ENCODE measurements at regions not wholly inside any gene's neighbourhood (a gene's known extent, or its start where the extent isn't known, plus 50 kb on each side); places are given as distances from the start of the nearest gene placed in this dataset.

GRCh38 chr6:21748343-21749056, 154.9 kb downstream of the SOX4 start:
- Histone ChIP-seq H3K79me1 (ENCODE audit: low read depth in 1 of 2, low read length in 2 of 2) (peaks cover 0 to 25% of the 10 kb centered on the region in 2 experiments; a peak in 3 of 4 replicates), H3K23ac (ENCODE audit: low read depth, low read length) (no peak overlapping the region), H3K14ac (replicated peaks; ENCODE audit: low read depth, low read length) (peak overlapping the region; percentile 37; the same call in 1 of the 2 replicates), H4K20me1 (ENCODE audit: insufficient read depth, low read length) (no peaks in the 10 kb centered on the region), H3K27ac (ENCODE audit: insufficient read depth, low read length) (no peak overlapping the region), H2AK9ac (replicated peaks; ENCODE audit: low read depth, low read length, poor library complexity) (no peak overlapping the region), H3K18ac (ENCODE audit: low read depth, low read length) (peak overlapping the region; percentile 17; the same call in 1 of the 2 replicates), H3K9me3 (ENCODE audit: control insufficient read depth, insufficient read depth, low read length) (no peaks in the 10 kb centered on the region), H2BK20ac (ENCODE audit: low read depth, low read length) (peak overlapping the region; percentile 43; the same call in 1 of the 2 replicates), H2BK5ac (ENCODE audit: low read depth, low read length, poor library complexity, severe bottlenecking) (peak overlapping the region; percentile 15), H2AK5ac (ENCODE audit: low read depth, low read length) (no peak overlapping the region), H4K5ac (ENCODE audit: low read depth, low read length) (no peak overlapping the region), H3K4me3 (ENCODE audit: insufficient read depth, low read depth, low read length) (no peak overlapping the region), H3K27me3 (ENCODE audit: control insufficient read depth, insufficient read depth, low read length) (no peaks in the 10 kb centered on the region), H3K56ac (ENCODE audit: extremely low read depth, insufficient read depth, low read length) (no peak overlapping the region), H3K36me3 (ENCODE audit: control insufficient read depth, insufficient read depth, low read length) (no peaks in the 10 kb centered on the region), H3K4me2 (ENCODE audit: low read depth, low read length) (peak overlapping the region; percentile 44; the same call in 1 of the 2 replicates), H4K8ac (ENCODE audit: low read depth in 2 of 2, low read length in 2 of 2) (peak overlapping the region in 1 of 2 experiments; percentile 17; a peak in 1 of 4 replicates), H3K4me1 (ENCODE audit: control insufficient read depth, insufficient read depth, low read length) (peaks cover 12% of the 10 kb centered on the region), H2BK120ac (ENCODE audit: low read depth, low read length) (0 out of 2 replicates have a peak overlapping the region, but pooled peaks have one; percentile 8), H3K9me1 (ENCODE audit: insufficient read depth, low read length) (peaks cover 4% of the 10 kb centered on the region), H2BK15ac (ENCODE audit: low read depth, low read length) (peak overlapping the region; percentile 75; the same call in 2 of the 3 replicates), H2AFZ (replicated peaks; ENCODE audit: low read length, poor library complexity) (no peak overlapping the region), H3K4ac (ENCODE audit: low read depth, low read length) (peak overlapping the region; percentile 30; the same call in 1 of the 2 replicates), H3K9ac (ENCODE audit: low read depth, low read length) (no peak overlapping the region), H4K91ac (ENCODE audit: insufficient read depth, low read depth, low read length) (no peak overlapping the region)
- no CpG with 5 or more reads among the region's 3 CpGs for WGBS, 2 experiments (ENCODE audit: extremely low coverage in 2 of 2, insufficient read length in 1 of 2)
- ChIA-PET POLR2A (ENCODE audit: unreplicated experiment) (interaction anchor here (0.6 kb wide), 3 partner anchors 149 to 293 kb away, joined by 3 to 5 read pairs (median 3); no protein-coding TSS in a partner anchor), CTCF (no interaction called here)
- no peak for TF ChIP-seq FOS (IDR thresholded peaks at IDR 0.05; ENCODE audit: low read depth, low read length)
- TF ChIP-seq CEBPB (IDR thresholded peaks at IDR 0.05; ENCODE audit: low read depth, low read length) = peak; percentile 38; the same call in 1 of the 2 replicates
- DNase-seq (peak; percentile 61), ATAC-seq (ENCODE audit: low read depth) (peak; percentile 41)
- dilution Hi-C loops (cut with HindIII; ENCODE audit: low sequenced_read_pairs, unreplicated experiment) = no loop called here
- in situ Hi-C loops (cut with MboI; ENCODE audit: low sequenced_read_pairs) = no loop called here
- BruUV-seq (replicated peaks) = no TSS peak
- intact Hi-C loops (cut with micrococcal nuclease) = no loop called here
